NCI-H748 (cell line): ENCODE measurements at regions not wholly inside any gene's neighbourhood (a gene's known extent, or its start where the extent isn't known, plus 50 kb on each side); places are given as distances from the start of the nearest gene placed in this dataset.
"Not testable (repeated sequence)": the region's sequence is repeated elsewhere in the genome, so short reads cannot be mapped to it uniquely, and the experiment has no call there.

Source experiments
- DNase-seq: peaks from one replicate; lab custom pipeline; 2025; ENCODE audit not compliant: unreplicated experiment; lab: John Stamatoyannopoulos, UW

DNA sequence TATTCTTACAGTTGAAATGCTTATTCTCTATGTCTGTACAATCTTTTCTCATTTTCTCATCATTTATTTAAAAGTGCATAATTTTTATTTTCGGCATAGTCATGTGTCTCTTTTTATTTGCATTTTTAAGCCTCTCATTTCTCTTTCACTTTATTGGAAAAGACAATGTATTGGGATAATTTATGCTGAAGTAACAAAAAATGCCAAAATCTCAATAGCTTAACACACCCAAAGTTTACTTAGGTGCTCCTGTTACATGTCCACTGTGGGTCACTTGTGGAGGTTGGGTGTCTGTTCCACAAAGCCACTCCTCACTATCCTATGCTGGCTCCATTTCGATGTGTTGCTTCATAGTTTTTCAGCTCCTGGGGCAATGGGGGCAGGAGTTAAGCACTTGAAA, 638.7 kb downstream of the CD109 start:
- DNase-seq = no peak

DNA sequence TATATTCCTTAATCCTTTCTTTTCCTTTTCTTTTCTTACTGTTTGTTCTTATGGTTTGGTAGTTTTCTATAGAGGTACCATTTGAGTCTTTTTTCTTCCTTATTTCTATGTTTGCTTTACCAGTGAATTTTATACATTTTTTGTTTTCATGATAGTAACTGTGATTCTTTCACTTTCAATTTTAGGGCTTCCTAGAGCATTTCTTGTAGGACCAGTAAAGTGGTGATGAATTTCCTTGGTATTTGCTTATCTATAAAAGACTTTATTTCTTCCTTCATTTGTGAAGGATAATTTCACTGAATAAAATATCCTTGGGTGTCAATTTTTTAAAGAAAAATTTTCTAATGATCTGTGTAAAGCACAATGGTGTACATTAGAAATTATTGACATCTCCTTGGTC, 637.4 kb downstream of the CD109 start:
- no peak for DNase-seq

DNA sequence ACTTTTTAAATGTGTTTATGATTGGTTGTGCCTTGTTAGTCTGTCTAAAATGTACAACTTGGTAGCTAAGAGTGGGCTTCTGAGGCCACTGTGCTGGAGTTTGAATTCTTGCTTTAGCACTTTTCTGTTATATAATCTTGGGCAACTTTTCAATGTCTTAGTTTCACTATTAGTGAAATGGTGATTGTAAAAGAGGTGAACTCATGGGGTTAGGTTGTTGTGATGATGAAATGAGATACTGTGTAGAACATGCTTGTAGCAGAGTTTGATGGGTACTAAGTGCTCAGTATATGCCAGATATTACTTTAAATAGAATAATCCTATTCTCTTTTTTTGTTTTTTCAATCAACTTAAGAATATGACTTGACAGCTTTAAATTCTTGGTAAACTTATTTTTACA, 624.7 kb downstream of the CD109 start:
- DNase-seq = no peak

DNA sequence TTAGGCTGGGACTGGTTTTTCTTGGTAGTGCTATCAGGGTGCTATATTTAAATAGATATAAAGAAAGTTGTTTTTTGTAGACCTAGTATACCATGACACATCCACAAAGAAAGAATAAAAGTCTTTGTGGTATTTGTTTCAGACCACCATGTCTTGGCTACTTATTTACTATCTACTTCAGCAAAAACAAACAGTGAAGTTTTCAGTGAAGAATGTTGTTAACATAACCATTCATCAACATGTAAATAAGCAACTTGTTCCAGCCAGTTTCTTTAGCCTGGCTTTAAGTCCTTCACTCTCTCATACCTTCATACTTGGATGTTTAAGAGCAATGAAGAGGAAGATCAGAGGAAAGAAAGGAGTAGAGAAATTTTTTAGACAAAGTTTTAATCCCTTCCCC, 624.1 kb downstream of the CD109 start:
- no peak for DNase-seq

DNA sequence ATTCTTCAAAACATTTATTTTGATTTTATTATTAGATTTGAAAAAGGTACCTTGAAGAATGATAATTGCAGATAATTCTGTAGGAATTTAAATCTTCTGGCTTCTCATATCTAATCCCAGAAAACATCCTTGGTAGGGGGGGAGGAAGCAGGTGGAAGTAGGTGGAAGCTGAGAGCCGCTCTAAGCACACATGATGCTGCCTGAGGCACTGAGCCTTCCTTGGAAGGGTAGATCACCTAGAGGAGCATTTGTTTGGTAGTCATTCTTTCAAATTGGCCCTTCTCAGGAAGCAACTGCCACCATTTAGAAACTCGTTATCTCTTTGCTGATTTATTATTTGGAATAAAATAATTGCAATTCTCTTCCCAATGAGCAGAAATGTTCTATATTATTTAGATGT, 623.3 kb downstream of the CD109 start:
- no peak for DNase-seq

DNA sequence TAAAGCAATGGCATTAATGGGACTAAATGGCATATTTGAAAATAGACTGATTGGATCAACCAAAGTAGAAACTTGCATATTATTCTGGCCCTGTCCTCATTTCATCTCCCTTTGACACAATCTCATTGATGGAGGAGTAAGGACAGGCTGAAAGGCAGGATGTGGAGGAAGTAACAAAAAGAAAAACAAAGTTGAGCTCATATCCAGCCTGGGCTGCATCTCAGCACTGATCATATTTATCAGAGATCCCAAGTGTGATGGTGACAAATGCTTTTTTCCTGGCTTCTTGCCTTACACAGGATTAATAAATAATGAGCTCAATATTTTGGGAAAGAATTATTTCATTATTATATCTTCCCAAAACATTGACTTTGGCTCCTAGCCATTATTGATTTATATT, 622.7 kb downstream of the CD109 start:
- DNase-seq = no peak

DNA sequence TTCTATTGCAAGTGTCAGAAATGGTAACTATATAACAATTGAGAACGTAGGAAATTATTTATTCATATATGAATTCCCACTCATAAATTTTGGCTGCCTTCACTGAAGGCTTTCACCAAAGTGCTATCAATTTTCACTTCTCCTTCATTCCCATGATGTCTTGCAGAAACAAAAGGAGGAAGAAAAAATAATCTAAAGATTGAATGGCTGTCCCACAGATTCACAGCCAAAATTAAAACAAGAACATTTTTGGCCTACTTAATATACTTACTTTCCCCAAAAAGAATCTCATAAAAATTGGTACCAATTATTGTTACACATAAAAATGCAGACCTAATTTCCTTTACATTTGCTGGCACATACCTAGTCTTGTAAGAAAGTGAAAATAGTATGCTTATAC, 616.1 kb downstream of the CD109 start:
- no peak for DNase-seq

DNA sequence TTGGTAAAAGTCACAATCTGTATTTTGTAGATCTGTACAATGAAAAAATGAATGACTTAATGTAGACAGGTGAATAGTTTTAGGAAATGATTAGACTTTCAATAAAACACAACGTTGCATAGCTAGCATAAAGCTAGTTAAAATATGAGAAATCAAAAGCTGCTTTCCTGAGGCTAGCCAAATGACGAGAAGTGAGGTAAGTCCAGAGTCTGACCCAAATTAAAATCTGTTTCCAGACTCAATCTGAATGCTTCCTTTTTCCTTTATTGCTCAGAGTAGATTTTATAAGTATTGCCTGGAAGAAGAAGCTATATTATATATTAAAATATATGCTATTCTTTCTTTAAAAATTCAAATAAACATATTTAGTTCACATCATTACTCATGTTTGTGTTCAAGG, 615.4 kb downstream of the CD109 start:
- no peak for DNase-seq

DNA sequence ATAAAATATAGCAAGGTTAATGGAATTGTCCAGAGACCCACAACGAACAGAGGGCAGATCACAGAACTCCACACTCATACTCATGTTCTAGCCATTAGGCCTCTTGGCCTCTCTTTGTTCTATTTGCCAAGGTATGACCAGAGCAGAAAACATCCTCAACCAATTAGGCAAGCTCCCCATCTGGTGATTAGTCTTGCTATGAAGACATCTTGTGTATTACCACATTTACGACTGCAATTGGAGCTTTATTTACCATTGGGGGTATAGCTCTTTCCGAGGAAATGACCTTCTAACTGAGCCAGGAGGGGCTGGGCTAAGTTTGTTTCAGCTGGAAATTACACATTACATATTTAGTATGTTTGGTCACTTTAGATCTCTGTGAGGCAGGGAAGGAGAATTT, 593.9 kb downstream of the CD109 start:
- no peak for DNase-seq

DNA sequence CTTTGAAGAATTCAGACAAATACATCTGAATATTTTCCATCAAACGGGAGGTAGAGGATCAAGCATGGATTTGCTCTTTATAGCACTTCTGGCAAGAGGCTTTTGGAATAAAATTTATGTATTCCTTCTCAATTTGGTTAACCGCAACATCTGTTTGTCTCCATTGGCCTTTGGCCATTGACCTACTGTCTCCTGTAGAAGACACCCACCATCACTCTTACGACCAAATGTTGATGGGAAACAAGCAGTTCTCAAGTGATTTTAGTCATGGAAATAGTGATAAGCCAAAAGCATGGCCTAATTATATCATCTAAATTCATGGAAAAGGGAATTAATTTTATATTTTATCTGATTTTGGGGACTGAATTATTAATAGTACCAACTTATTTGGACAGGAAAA, 591.9 kb downstream of the CD109 start:
- no peak for DNase-seq

DNA sequence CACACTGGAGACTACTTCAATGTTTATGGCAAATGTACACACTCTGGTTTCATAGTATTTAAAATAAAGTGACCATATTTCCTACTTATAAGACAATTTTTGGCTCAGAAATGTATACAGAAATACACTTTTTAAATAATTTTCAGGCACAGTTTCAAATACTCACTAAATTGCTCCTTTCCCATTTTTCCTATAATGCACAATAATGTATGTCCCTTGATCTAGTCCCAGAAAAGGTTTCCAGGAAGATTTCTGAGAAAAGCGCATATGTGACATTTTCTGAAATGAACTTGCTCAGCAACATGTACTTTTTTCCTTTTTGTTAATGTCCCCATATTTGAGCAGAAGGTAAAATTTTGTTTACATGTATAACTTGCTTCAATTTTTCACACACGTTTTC, 591.4 kb downstream of the CD109 start:
- no peak for DNase-seq

DNA sequence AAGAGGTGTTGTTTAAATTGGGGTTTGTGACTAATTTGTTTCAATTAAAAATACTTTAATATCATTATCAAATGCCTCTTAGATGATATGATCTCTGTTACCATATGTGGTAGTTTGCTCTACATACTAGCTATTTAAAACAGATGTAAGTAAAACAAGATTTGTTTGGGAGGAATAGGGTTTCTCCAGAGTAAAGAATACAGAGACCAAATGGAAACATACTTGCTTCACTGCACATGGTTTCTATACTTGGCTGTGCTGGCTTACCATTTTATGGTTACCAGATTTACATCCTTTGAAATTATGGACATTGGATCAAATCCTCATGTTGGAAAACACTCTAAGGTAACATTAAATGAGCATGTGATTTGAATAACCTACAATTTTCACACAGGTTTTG, 588.3 kb downstream of the CD109 start:
- DNase-seq = no peak

DNA sequence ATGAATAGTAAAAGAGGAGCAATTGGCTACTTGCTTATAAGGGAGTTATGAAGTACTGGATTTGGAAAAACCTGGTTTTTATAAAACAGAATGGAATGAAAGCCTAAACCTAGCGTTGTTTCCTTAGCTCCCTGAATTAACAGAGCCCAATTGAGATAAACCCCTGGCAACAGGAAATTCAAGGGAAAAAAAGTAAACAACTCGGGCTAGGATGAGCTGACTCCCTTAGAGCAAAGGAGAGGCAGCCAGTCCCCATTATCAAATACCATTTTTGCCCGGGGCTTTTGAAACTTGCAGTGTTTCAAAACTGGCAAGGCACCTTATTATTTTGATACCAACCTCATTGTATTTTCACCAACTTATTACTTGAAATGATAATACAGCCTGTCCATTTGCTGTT, 587.5 kb downstream of the CD109 start:
- DNase-seq = peak; percentile 1

DNA sequence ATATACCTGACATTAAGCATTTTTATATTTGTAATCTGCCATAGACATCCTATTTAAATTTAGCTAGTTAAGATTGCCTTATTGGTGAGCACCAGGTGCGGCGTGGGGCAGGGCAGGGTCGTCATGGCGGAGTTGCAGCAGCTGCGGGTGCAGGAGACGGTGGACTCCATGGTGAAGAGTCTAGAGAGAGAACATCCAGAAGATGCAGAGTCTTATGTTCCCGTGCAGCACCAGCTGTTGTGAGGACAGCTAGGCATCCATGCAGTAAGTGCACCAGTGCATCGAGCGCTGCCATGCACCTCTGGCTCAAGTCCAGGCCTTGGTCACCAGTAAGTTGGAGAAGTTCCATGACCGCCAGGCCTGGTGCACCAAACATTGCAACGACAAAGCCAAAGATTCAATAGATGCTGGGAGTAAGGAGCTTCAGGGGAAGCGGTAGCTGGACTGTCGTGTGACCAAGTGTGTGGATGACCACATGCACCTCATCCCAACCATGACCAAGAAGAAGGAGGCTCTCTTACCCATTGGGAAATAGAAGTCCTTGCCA, 586.2 kb downstream of the CD109 start:
- DNase-seq = no peak

DNA sequence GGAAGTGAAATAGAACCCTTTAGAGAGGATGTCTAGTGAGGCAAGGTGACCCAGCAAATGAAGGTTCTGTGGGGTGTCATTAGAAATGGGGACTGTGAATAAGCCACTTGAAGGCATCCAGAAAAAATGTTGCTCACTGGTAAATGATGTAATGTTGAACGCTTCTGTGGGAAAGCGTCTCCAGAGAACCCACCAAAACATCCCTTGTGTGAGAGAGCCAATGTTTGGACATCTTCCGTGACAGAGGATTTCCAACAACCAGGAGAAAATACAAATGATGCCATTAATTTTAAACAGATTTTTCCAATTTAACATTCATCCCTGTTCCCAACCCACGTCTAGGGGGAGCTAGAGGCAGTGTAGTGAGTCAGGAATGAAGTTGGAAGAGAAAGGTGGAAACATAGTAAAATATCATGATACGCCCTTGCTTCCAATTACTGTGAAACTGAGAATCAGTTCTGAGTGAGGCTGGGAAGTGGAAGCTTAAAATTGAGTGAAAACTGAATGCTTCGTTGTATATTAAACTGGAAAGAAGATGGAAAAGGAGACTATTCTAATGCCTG, 584.2 kb downstream of the CD109 start:
- no peak for DNase-seq

DNA sequence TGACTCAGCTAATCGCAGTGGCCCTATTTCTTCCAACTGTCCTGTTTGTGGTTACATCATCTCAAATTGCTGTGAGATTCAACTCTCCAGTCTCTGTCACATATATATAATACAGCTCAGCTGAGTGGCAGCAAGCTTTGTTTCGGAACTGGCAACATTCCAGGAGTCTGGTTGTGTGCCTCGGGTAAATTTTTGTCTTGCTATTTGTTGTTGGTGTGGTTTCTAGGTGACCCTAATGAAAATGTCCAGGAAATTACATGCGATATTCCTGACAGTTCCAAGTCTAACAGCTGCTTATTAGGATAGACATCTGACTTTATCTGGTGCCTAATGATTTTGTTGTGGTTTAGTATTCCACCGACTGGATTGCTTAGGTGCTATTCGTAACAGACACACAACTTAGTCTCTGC, 581.8 kb downstream of the CD109 start:
- peak; percentile 79 for DNase-seq

DNA sequence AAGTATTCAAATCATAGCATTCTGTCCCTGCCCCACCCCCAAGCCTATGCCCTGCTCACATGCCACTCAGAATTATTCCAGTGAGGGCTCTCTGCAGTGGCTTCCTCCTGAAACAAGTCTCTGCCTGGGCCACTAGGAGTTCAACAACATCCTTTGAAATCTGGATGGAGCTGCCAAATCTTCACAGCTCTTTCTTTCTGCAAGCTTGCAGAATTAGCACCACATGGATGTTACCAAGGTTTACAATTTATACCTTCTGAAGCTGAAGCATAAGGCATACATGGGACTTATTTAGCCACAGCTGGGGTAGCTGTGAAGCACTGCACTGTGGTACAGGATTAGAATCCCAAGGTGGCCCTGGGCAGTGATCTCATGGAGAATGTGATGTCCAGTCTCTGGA, 577.5 kb downstream of the CD109 start:
- no peak for DNase-seq

DNA sequence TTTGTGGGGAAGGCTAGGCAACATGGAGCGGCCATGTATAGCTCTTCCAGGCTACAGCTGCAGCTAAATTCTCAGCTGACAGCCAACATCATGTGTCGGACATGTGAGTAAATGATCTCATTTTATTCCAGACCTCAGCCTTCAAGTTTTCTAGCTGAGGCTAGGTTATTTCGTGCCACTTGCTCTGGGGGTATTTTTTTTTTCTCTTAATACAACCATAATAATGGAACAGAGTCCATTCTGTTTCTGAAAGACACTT, 573.5 kb downstream of the CD109 start:
- DNase-seq = no peak

DNA sequence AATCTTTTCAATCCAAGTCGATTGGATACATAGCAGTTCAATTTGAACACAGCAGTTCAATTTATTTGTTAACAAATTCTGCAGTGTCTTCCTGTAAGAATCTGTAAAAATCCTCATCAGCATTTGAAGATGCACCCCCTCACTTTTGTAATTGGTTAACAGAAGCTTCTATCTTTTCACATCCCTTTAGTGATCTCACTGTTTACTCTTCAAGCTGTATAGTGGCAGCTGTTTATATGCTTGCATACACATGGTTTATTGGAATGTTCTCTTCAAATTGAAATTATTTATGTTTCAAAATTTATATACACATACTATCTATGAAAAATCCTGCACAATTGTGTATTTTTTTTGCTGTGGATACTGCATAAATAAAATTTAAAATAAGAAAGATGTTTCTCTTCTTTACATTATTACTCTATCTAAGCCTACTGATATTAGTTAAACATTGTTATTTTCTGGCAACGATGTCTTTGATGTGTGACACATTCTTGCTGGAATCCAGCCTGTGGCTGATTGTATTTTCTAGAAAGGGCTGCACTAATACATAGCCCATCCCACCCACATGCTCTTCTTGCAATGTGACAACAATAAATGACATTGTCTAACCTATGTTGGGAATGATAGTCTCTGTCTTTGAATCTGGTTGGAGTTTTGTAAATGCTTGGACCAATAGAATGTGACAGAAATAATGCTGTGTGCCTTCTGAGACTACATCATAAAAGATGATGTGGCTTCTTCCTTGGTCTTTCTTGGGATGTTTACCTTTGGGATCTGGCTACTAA, 573.0 kb downstream of the CD109 start:
- DNase-seq = no peak

DNA sequence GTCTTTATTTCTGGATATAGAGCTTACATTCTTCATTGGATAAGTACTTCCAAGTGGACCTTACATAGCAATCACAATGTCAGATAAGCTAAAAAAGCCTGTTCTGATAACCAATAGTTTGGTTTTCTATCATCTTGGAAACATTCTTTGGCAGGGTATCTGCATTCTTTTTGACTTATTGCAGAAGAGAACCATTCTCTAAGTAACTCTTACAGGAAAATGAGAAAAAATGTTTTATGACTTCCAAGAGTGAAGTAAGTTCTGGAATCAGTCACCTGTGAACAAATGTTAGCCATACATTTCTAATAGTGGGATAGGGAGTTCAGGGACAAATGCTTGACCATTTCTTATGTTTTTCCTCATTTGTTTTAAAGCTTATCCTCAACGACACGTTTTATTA, 564.0 kb downstream of the CD109 start:
- no peak for DNase-seq

DNA sequence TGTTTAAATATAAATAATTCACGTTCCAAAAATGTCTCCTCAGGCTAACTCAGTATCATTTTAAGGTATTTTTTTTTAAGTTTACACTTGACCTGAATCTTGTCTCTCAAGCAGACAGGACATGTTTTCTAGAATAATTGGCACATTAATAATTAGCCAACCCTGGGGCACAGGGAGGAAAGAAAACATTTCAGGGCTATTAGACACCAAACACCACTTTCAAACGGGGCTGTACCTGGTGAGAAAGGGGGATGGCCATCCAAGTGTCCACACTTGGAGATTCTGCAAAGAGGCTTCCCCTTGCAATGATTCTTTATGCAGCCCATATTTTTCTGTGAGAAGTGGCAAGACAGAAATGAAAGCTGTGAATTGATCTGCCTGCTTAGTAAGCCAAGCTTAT, 560.8 kb downstream of the CD109 start:
- no peak for DNase-seq

DNA sequence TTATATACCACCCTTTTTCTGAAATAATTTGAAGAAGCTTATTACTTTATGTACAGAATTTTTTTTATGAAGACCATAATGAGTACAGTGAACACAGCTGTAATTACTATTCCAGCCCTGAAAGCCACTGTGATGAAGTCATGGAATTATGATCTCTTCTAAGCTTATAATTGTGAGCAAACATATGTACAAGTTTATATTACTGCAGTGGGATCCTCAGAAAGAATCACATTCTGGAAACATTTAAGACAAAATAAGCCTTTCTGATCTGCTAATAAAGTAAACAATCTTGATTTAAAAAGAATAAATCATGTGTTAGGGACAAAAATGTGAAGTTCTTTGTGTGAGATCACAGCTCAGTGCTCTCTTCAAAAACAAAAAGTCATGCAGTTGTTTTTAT, 560.4 kb downstream of the CD109 start:
- DNase-seq = no peak

DNA sequence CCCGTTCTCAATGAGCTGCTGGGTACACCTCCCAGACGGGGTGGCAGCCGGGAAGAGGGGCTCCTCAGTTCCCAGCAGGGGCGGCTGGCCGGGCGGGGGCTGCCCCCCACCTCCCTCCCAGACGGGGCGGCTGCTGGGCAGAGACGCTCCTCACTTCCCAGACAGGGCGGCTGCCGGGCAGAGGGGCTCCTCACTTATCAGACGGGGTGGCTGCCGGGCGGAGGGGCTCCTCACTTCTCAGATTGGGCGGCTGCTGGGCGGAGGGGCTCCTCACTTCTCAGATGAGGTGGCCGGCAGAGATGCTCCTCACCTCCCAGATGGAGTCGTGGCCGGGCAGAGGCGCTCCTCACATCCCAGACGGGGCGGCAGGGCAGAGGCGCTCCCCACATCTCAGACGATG, 559.0 kb downstream of the CD109 start:
- DNase-seq = not testable (repeated sequence)
